ENCODE measurements at regions not wholly inside any gene's neighbourhood (a gene's known extent, or its start where the extent isn't known, plus 50 kb on each side); places are given as distances from the start of the nearest gene placed in this dataset.

DNA sequence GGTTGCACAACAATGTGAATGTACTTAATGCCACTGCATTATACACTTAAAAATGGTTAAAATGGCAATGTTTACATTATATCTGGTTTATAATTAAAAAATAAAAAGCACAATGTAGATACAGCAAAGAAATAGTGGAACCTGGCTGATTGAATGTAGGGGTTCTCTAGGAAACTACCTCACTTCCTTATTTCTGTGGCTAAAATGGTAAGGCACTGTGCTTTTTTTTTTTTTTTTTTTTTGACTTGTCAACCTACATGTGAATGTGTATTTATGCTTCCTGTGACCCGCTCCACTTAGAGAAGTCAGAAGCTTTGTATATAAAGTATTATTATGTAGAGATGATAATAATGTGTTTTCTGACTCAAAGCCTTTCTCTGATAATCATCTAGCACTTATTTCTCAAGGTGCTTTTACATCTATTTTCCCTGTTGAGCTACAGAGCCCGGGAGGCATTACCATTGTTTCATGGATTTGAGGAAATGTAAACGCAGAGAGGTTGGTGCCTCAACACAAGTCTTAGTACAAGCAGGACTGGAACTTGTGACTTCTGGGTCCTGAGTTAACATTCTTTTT is 55.0 kb downstream of the SOX4 start:
- DNase-seq, result no peak

DNA sequence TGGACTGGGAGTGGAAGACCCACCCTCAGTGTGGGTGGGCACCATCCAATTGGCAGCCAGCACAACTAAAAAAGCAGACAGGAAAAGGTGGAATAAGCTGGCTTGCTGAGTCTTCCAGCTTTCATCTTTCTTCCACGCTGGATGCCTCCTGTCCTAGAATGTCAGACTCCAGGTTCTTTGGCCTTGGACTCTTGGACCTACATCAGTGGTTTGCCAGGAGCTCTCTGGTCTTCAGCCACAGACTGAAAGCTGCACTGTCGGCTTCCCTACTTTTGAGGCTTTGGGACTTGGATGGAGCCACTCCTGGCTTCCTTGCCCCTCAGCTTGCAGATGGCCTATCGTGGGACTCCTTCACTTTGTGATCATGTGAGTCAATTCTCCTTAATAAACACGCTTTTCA is 59.8 kb downstream of the SOX4 start:
- DNase-seq, result no peak

DNA sequence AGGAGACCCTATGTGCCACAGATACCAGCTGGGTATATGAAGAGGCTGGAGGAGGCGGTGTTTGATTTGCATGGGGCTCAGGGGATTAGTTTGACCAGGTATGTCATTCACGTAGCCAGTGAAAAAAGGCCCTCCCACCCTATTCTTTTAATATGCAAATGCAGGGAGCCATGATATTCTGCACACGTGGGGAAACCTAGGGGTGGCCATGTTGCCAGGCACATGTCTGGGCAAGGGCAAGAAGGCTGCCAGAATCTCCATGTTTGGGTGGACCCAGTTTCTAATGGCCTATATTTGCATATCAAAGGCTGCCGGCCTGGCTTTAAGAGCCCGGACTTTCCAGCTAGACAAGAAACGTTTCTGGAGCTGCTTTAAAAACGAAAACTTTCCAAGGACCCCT is 60.4 kb downstream of the SOX4 start:
- no peak for DNase-seq

DNA sequence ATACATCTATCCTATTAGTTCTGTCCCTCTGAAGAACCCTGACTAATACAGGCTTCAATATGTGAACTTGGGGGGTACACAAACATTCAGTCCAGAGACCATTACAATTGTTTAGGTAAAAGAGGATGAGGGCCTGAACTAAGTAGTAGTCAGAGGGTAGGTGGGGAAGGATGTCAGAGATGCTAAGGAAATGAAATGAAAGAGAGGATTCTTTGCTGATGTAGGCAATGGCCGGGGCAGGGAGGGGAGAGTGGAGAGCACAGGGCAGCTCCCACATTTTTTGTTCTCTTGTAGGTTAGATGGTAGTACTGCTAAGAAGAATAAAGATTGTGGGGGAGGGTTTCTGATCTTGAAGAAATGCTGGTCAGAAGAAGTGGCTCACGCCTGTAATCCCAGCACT is 60.8 kb downstream of the SOX4 start:
- no peak for DNase-seq

DNA sequence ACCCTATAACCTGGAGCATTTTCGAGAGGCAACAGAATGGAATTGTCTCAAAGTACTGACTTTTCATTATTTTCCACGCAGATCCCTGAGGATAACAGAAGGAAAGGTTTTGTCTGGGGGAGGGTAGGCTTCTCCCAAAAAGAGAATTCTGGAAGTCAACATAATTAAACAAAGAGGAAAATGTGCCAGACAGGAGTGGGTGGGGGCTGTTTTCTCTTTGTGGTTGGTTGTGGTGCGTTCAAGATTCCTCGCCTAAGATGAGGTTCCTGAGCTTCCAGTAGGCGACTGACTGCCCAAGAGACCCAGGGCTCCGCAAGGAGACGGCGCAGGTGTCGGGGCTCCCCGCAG is 70.4 kb downstream of the SOX4 start:
- no peak for DNase-seq

DNA sequence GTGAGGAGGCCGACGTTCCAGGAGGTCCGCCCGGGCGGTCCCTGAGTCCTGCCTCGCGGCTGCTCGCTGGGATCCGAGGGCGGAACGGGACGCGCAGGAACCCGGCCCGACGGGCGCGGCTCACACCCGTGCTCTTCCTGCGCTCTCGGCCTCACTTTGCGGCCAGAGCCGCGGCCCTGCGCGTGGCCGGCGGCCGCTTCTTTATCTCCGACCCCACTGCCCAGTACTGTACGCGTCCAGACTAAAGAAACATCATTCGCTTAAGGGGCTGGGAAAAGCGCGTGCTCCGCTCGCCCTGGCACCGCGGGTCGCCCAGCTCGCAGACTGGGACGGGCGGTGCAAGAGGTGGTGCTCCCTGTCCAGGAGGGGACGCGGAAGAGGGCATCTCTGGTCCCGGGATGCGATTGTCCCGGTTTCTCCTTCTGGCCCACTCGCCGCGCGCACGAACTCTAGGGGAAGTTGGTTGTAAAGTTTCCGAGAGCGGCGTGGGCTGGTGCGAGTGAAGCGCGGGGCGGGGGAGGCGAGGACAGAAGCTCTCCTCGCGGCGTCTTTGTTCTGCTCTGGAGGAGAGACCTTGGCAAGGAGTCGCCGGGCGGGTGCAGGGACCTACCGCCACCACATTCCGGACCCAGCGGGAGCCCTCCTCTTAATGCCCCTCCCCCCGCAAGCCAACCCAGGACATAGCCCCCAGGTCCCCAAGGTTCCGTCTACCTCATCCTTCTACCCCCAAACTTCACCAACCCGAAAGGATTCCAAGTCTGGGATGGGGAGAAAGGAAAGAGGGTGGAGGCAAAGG is 71.0 kb downstream of the SOX4 start:
- DNase-seq, result peak in 1 of 5 experiments; percentile 2

DNA sequence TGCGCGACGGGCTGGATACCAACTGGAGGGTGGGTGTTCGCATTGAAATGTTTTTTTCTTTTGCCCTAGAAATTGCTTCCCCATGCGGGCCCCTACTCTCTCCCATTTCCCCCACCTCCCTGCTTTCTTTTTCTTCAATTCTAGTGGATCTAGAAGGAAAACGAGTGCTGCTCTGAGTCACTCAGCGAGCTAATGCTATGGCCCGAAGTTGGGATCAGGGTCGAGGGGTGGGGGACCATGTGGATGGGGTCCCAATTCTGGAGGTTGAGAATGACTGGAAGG is 71.5 kb downstream of the SOX4 start:
- no peak for DNase-seq

DNA sequence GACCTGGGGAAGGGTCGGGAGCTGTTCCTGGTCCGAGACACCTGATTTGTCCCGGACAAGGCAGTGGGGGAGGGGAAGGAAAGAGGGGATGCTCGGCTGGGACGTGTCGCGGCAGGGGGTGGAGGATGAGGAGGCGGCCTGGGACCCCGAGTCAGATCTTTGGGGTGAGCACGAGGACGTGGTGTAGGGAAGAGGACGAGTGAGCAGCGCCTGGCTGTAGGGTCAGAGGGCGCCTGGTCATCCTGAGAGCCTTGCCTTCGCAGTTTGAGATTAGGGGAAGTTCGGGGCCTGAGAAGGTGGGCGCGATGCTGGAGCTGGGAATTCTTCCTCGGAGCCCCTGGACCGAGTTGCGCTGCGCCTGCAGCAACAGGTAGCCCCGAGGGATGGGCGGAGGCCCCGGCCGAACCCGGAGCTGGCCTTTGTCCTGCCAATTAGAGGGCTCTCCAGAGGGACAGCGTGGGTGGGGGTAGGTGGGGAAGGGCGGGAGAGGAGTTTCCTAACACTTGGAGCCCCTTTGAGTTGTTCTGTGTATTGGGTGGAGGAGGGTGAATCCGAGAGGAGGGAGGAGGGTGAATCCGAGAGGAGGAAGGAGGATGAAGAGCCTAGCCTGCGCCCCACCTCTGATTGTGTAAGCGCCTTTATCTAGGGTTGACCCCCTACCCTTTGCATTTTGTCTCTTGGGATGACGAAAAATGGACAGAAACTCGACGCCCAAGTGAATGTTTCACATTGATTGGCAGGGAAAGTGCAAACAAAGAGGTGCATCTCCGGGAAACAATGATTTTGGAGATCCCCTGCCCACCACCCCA is 72.0 kb downstream of the SOX4 start:
- DNase-seq, result no peak

DNA sequence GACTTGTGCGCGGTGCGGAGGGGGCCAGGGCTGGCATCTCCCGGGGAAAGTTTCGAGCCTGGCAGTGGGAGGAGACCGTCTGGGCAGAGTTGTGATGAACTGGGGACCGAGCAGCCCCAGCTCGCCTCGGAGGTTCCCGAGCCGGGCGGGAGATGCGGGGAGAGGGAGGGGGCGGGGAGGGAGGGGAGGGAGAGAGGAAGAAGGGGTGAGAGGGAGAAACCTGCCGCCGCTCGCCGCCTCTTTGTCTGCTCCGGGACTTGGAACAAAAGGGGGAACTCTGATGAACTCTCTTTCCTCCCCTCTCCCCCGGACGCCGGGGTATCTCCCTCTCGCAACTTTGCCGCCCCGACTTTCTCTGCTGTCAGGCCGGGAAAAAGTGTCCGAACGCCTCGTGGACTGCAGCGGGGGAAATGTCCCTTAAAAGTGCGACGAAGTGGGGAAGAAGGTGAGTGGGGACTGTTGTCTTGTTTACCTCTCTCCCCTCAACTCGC is 72.7 kb downstream of the SOX4 start:
- DNase-seq, result no peak

DNA sequence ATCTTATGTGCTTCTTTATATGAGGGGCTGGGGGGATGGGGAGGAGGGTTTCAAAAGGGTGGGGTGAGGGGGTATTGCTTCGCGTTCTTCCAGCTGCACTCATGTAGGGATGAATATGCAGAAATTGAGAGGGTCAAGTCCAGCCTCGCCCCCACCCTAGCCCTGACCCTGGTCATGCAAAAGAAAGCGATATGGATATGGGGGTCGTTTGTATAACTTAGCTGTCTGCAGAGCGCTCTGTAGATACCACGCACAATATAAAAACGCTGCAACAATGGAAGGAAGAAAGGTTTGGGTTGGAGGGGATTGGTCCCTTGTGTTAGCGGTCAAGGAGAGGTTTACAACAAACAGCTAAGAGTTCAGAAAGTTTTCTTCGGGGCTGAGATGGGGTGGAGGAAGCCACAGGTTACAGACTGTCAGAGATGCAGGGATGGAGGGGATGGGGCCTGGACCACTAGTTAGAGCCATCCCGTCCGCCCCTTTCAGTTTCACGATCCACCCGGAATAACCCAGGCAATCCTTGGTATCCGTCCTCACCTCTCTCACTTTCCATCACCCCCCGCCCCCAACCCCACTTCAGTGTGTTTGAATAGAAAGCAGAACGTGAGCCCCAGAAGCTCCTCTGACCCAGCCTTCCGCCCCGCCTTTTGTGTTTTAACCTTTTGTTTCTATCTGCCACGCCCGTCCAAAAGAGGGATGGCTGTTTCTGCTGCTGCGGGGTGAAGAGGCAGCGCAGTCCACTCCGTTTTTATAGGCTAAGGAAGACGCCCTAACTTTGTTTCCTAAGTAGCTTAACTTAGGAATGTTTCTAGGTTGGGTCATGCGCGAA is 73.5 kb downstream of the SOX4 start:
- no peak for DNase-seq

DNA sequence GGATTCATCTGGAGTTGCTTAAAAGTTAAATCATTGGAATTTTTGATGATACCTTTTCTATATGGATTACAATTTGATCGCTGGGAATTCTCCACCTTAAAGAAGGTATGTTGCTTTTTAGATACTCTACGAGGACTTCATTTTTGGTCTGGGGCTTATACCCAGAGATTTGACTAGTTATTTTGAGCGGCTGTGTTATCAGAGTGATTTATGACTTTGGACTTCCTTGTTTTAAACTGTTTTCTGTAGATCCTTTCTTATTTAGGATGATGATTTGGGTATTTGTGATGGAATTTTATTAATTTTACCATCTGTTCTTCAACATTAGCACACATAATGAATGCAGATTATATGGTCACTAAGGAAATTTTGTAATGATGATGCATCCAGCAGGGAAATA is 75.2 kb downstream of the SOX4 start:
- DNase-seq, result no peak

DNA sequence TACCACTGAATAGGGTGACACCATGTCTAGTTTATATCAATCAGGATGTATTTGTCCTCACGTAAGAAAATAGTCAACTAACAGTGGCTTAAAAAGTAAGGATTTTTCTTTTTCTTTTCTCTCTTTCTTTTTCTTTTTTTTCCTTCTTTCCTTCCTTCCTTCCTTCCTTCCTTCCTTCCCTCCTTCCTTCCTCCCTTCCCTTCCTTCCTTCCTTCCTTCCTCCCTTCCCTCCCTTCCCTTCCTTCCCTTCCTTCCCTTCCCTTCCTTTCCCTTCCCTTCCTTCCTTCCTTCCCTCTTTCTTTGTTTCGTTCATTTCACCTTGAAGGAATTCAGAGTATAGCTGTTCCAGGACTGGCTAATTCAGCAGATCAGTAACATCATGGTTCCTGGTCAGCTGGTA is 83.2 kb downstream of the SOX4 start:
- DNase-seq, result no peak

DNA sequence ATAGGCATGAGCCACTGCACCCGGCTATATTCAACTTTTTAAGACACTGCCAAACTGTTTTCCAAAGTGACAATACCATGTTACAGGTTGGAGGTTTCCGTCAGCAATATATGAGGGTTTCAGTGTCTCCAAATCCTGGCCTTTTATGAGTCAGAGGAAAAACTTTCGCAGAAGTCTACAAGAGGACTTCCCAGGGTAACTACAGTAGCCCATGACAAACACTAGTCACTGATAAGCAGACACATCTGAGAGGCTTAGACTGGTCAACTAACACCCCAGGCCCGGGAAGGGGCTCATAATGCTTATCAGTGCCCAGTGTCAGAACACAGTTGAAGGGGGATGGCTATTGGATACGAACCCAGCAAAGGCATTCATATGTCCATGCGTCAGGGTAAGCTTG is 85.4 kb downstream of the SOX4 start:
- DNase-seq, result no peak

DNA sequence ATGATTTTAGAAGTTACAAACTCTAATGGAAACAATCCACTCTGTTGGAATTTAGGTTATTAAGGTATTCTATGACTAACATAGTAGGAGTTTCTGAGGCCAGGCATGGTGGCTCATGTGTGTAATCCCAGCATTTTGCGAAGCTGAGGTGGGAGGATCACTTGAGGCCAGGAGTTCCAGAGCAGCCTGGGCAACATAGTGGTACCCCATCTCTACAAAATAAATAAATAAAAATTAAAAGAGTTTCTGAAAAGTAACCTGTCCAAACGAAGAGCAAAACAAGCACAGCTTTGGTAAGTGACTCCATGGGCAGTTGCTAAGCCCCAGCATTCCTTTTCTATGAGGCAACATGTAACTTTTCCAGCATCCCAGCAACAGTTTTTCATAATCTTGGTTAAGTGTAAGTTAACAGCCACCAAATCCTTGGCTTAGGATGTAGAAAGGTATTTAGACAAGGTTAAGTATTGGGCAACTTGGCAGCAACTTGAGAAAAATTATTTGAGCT is 86.3 kb downstream of the SOX4 start:
- DNase-seq, result no peak

DNA sequence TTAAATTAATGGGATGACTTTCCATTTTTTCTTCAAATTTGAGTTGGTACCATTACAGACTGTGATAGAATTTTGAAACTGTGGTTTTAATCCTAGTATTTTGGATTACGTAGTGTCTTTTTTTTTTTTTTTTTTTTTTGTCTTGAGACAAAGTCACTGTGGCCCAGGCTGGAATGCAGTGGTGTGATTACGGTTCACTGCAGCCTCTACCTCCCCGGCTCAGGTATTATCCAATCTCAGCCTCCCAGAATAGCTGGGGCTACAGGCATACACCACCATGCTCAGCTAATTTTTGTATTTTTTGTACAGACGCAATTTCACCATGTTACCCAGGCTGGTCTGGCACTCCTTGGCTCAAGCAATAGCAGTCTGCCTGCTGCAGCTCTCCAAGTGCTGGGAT is 87.1 kb downstream of the SOX4 start:
- DNase-seq, result no peak

DNA sequence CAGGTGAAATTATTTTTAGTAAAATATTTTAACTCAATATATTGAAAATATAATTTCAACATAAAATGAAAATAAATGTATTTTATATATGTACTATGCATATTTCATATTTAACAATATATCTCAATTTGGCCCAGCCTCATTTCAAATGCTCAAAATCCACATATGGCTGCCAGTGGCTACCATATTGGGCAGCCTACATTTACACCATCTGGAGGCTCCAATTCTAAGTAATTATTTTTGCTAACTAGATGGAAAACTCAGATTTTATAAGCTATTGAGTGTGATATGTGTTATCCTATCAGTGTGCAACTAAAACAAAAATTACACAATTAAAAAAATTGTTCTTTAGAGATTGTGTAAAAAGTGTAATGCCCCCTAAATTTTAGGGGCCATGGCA is 96.9 kb downstream of the SOX4 start:
- no peak for DNase-seq

DNA sequence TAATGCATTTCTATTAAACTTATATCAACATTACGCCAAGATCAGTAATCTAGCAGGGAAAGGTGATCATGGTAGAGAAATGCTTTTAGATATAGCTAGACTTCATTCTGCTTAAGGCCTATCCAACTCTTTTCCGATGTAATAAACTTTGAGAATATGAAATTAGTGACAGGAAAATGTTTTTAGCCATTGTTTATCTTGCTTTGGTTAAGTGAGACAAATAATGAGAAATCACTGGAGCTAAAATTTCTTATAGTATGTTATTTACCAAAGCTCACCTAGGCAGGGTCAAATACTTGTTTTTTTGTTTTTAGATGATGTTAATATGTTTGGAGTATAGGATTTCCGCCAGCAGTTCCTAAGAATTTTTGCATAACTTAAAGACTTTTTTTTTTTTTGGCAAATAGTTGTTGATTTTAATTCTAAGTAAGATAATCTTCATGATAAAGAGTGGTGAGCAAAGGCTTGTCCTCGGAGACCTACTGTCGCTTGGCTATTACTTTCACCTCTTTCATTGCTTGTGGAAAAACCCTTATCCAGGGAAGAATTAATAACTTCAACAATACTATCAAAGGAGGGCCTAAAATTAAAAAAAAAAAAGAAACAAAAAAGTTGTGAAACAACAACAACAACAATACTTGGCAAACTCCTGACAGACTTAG is 98.3 kb downstream of the SOX4 start:
- DNase-seq, result no peak

DNA sequence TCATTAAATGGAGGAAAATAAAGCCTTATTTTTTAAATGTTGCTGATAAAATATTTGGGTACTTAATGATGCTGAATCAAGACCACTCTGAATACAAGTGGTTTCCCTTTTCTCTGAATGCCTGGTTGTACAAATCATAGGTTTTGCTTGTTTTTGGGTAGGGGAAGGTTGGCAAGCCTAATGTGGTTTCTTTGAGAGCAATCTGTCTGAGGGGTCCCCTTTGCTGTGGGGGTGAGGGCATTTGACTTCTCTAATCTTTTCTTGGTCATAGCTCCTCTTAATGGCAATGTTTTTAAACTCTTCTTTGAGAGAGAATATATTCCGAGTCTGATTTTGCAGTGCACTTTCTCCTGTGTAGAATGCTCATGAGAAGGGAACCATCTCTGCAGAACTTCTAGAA is 99.2 kb downstream of the SOX4 start:
- DNase-seq, result no peak

DNA sequence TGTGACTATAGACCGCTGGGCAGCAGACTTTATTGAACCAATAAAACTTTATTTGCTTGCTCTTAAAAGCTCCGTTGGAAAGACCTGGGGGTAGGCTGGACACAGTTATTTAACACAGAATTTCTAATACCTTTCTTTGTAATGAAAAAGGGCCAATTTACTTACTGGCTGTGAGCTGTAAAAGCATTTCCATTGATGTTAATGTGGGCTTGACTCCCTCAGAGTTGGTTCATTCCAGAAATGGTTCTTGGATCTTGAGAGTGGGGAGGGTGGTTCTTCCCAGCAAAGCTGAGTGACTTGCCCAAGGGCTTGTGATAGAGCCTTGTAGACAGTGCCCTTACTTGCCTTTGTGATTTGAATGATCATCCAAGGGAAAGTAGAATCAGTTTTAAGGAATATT is 100.6 kb downstream of the SOX4 start:
- DNase-seq, result no peak

DNA sequence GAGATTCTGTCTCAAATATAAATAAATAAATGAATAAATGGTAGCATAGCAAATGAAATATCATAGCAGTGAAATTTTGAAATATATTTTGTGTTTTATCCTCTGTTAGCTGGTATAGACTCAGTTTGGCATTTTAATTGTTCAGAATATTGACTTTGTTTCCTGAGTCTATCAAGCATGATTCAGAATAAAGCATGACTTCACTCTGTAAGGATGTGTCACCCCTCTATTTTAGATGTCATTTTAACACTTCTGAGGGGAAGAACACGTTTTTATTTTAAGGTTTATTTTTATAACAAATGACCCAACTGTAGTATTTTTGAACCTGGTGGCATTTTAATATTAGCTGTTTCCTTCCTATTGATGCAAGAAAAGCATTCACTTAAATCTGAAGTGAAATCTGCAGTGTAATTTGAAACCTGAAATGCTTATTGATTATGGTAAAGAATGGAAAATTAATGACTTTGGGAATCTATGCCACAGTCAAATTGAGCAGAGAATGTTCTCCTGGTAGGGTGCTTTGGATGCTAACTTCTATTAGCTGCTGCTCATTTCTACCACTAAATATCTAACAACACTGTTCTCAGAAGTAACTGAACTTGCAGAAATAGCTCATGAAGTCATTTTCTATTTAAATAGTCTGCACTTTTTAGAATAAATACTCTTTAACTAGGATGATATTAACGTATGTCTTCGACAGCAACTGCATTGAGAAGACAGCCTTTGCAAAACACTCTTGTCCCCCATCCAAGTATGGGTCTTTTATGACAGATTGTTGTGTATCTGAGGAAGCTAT is 114.2 kb downstream of the SOX4 start:
- no peak for DNase-seq

DNA sequence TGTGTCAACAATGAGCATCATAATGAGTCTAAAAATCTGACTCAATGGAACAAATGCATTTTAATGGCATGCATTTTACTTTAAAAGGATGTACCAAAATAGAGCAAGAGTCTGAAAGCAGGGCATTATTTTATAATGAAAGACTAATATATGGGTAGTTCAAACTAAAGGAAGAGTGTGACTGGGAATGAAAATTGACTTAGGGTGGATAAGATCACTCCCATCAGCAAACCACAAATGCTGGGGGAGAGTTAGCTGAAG is 114.7 kb downstream of the SOX4 start:
- no peak for DNase-seq

DNA sequence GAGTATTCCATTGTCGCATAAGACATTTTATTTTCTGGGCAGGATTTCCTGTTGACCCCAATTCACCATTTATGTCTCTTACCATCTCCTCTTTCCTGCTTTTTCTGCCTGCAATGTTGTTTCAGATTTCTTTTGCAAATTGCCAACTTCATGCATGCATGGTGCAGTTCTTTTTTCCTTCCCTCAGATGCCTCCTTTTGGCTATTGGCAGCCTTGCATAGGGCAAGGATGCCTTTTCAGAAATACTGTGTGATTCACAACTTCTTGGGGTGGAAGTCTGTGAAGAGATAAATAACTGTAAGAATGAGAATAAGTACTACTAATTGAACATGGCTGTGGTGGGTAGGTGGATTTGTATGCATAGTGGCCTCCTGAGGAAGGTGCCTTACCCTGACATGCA is 116.7 kb downstream of the SOX4 start:
- no peak for DNase-seq
